OCI-LY3 (cell line): ENCODE measurements at regions not wholly inside any gene's neighbourhood (a gene's known extent, or its start where the extent isn't known, plus 50 kb on each side); places are given as distances from the start of the nearest gene placed in this dataset.

Source experiments
- CTCF ChIP-seq: fragments of 200-600, 300-600 bp; sonication (generic); IDR thresholded peaks from 2 replicates; pipeline ENCODE4 v1.5.1; 2014; ENCODE audit warnings: antibody characterized with exemption, low read length, low read depth
- EZH2phosphoT487 ChIP-seq: fragments of 200-600 bp; shearing (Covaris generic); IDR thresholded peaks from 2 replicates; pipeline ENCODE4 v1.6.1; 2018; ENCODE audit warnings: antibody characterized with exemption, mixed run types, low read depth

- no peak for TF ChIP-seq CTCF
- no peak for TF ChIP-seq EZH2phosphoT487
Observed at GRCh38 chr4:165610679-165611437, 232.1 kb downstream of the CPE start.
